H1 (cell line): ENCODE measurements at regions not wholly inside any gene's neighbourhood (a gene's known extent, or its start where the extent isn't known, plus 50 kb on each side); places are given as distances from the start of the nearest gene placed in this dataset.
A peak's percentile ranks its signal among the peaks of the same experiment; 100 is the strongest.

Experiments
- CTCF ChIA-PET: fragments of 300-600 bp; sonication (Branson Sonifier 250); formaldehyde crosslinking; loops from one replicate; lab custom pipeline; 2021; ENCODE audit not compliant: partially characterized antibody; lab: Charles Lee
- POLR2A ChIA-PET: fragments of 300-600 bp; sonication (Branson Sonifier 250); formaldehyde crosslinking; loops from one replicate; lab custom pipeline; 2021; ENCODE audit warnings: inconsistent platforms; ENCODE audit not compliant: partially characterized antibody; lab: Charles Lee
- DNase-seq, 2 experiments: peaks; one replicate each; pipeline versions ENCODE4 v3.0.0 to v3.0.0-alpha.2; 2010 to 2022; ENCODE audit warnings: low spot score in 2 of 2, low read depth in 1 of 2, mixed read lengths in 1 of 2
- FAIRE-seq: peaks from 2 replicates; lab custom pipeline; 2011; peaks lifted over from hg19 to GRCh38; lab: Jason Lieb, UNC
- H2AFZ ChIP-seq: 2 replicates; pipeline ENCODE4 v1.8.1; 2012; ENCODE audit warnings: low read length, inconsistent platforms
- H2AK5ac ChIP-seq: 2 replicates; pipeline ENCODE4 v1.6.1; 2013; ENCODE audit warnings: low read depth, low read length
- H2BK120ac ChIP-seq: replicated peaks from 2 replicates; pipeline ENCODE3; 2013; ENCODE audit warnings: low read depth, low read length, inconsistent platforms
- H2BK12ac ChIP-seq: 2 replicates; pipeline ENCODE4 v1.6.1; 2013; ENCODE audit warnings: low read depth, low read length
- H2BK15ac ChIP-seq: 2 replicates; pipeline ENCODE4 v1.6.1; 2013; ENCODE audit warnings: low read length
- H2BK20ac ChIP-seq: 2 replicates; pipeline ENCODE4 v1.6.1; 2013; ENCODE audit warnings: low read length
- H2BK5ac ChIP-seq: 2 replicates; pipeline ENCODE4 v1.6.1; 2013; ENCODE audit warnings: low read depth, low read length
- H3K14ac ChIP-seq: 2 replicates; pipeline ENCODE4 v1.6.1; 2013; ENCODE audit warnings: inconsistent platforms; ENCODE audit not compliant: insufficient read length
- H3K18ac ChIP-seq: 2 replicates; pipeline ENCODE4 v1.6.1; 2013; ENCODE audit warnings: low read length; ENCODE audit errors: extremely low read depth
- H3K23ac ChIP-seq: 2 replicates; pipeline ENCODE4 v1.6.1; 2013; ENCODE audit warnings: inconsistent platforms; ENCODE audit not compliant: insufficient read length
- H3K23me2 ChIP-seq: 2 replicates; pipeline ENCODE4 v1.6.1; 2013; ENCODE audit warnings: low read depth, low read length
- H3K27ac ChIP-seq: 2 replicates; pipeline ENCODE4 v1.6.1; 2011; ENCODE audit warnings: low read depth, low read length, inconsistent platforms
- H3K27me3 ChIP-seq, 4 experiments: replicated peaks in 1 of 4; 1 replicate in 1 of 4; 2 replicates in 3 of 4; pipeline versions ENCODE4 v1.6.1 to v1.8.1; 2011 to 2013; ENCODE audit warnings: low read length in 3 of 4, mild to moderate bottlenecking in 3 of 4, inconsistent platforms in 2 of 4, mixed read lengths in 2 of 4, moderate library complexity in 1 of 4; ENCODE audit not compliant: control insufficient read depth in 3 of 4, insufficient read depth in 3 of 4; ENCODE audit errors: extremely low read depth in 1 of 4
- H3K36me3 ChIP-seq, 4 experiments: 2 replicates each; pipeline versions ENCODE4 v1.6.1 to v1.8.1; 2011 to 2013; ENCODE audit warnings: mild to moderate bottlenecking in 4 of 4, low read length in 3 of 4, moderate library complexity in 2 of 4, control low read depth in 1 of 4, inconsistent platforms in 1 of 4; ENCODE audit not compliant: insufficient read depth in 4 of 4, control insufficient read depth in 2 of 4
- H3K4ac ChIP-seq: replicated peaks from 2 replicates; pipeline ENCODE3; 2013; ENCODE audit warnings: low read length, low read depth, mixed read lengths, inconsistent platforms; ENCODE audit not compliant: insufficient read length
- H3K4me1 ChIP-seq, 4 experiments: replicated peaks in 1 of 4; 1 replicate in 1 of 4; 2 replicates in 3 of 4; pipeline versions ENCODE4 v1.6.1 to v1.8.1; 2011 to 2013; ENCODE audit warnings: low read length in 3 of 4, inconsistent platforms in 2 of 4, mixed read lengths in 1 of 4; ENCODE audit not compliant: insufficient read depth in 4 of 4, control insufficient read depth in 3 of 4
- H3K4me2 ChIP-seq, 2 experiments: 2 replicates each; pipeline versions ENCODE4 v1.6.1 to v1.8.1; 2011 to 2013; ENCODE audit warnings: low read depth in 2 of 2, low read length in 2 of 2, control low read depth in 1 of 2, inconsistent platforms in 1 of 2, mild to moderate bottlenecking in 1 of 2; ENCODE audit not compliant: insufficient read depth in 1 of 2
- H3K4me3 ChIP-seq, 4 experiments: fragments of 200-600, 300-600 bp in 1 of 4; sonication (generic), shearing (Covaris generic), sonication (Bioruptor Twin) in 1 of 4; 2 replicates each; pipeline versions ENCODE4 v1.5.1 to v1.8.1; 2011 to 2016; ENCODE audit warnings: low read length in 4 of 4, low read depth in 3 of 4, control low read depth in 2 of 4, inconsistent platforms in 2 of 4, mild to moderate bottlenecking in 2 of 4, mixed read lengths in 1 of 4, moderate library complexity in 1 of 4; ENCODE audit not compliant: insufficient read depth in 2 of 4; ENCODE audit errors: extremely low read depth in 1 of 4
- H3K56ac ChIP-seq: replicated peaks from 2 replicates; pipeline ENCODE3; 2013; ENCODE audit warnings: low read depth, mild to moderate bottlenecking, mixed read lengths, low read length, inconsistent platforms; ENCODE audit not compliant: insufficient read length
- H3K79me1 ChIP-seq: 2 replicates; pipeline ENCODE4 v1.6.1; 2013; ENCODE audit warnings: low read depth, low read length, control low read depth
- H3K79me2 ChIP-seq, 2 experiments: 2 replicates each; pipeline versions ENCODE4 v1.6.1 to v1.8.1; 2012 to 2013; ENCODE audit warnings: low read length in 2 of 2, mild to moderate bottlenecking in 2 of 2, inconsistent platforms in 1 of 2; ENCODE audit not compliant: insufficient read depth in 2 of 2, control insufficient read depth in 1 of 2
- H3K9ac ChIP-seq, 4 experiments: replicated peaks in 1 of 4; 1 replicate in 1 of 4; 2 replicates in 3 of 4; pipeline versions ENCODE4 v1.6.1 to v1.8.1; 2011 to 2013; ENCODE audit warnings: low read depth in 3 of 4, low read length in 3 of 4, control low read depth in 2 of 4, mild to moderate bottlenecking in 2 of 4, moderate library complexity in 2 of 4, inconsistent platforms in 1 of 4; ENCODE audit errors: extremely low read depth in 1 of 4
- H3K9me3 ChIP-seq, 2 experiments: 2 replicates each; pipeline versions ENCODE4 v1.6.1 to v1.8.1; 2012 to 2013; ENCODE audit warnings: mild to moderate bottlenecking in 2 of 2, moderate library complexity in 2 of 2, control low read depth in 1 of 2, inconsistent platforms in 1 of 2, low read depth in 1 of 2, low read length in 1 of 2, mixed read lengths in 1 of 2; ENCODE audit not compliant: insufficient read depth in 2 of 2
- H4K20me1 ChIP-seq, 2 experiments: replicated peaks in 1 of 2; 2 replicates each; pipeline versions ENCODE3 to v1.8.1; 2011 to 2013; ENCODE audit warnings: inconsistent platforms in 2 of 2, low read length in 2 of 2, mild to moderate bottlenecking in 1 of 2; ENCODE audit not compliant: insufficient read depth in 2 of 2, control insufficient read depth in 1 of 2
- H4K5ac ChIP-seq: 2 replicates; pipeline ENCODE4 v1.6.1; 2013; ENCODE audit warnings: low read length, low read depth, mixed read lengths, inconsistent platforms; ENCODE audit not compliant: insufficient read length
- H4K8ac ChIP-seq: 2 replicates; pipeline ENCODE4 v1.8.0; 2013; ENCODE audit warnings: mild to moderate bottlenecking, moderate library complexity, low read length, inconsistent platforms; ENCODE audit not compliant: insufficient read depth; ENCODE audit errors: extremely low read depth
- H4K91ac ChIP-seq: replicated peaks from 2 replicates; pipeline ENCODE3; 2013; ENCODE audit warnings: low read length, mixed read lengths, inconsistent platforms; ENCODE audit not compliant: insufficient read length
- ZNF274 ChIP-seq: IDR thresholded peaks from 2 replicates; pipeline ENCODE4 v1.7.0; 2012; ENCODE audit warnings: low read length, borderline replicate concordance; ENCODE audit errors: extremely low read depth
- WGBS, 2 experiments: shearing (Covaris generic) in 1 of 2; methylation state at CpG; one replicate each; pipeline versions ENCODE4 v1.1.6 to v1.1.7; 2013 to 2015; ENCODE audit warnings: low lambda C conversion rate in 2 of 2, mixed read lengths in 2 of 2, inconsistent platforms in 1 of 2, low coverage in 1 of 2, missing lambda C conversion rate in 1 of 2; ENCODE audit not compliant: insufficient replicate concordance in 2 of 2, insufficient coverage in 1 of 2, insufficient read length in 1 of 2; ENCODE audit errors: extremely low coverage in 1 of 2, missing lambda C conversion rate in 1 of 2; 5-methylcytosine and 5-hydroxymethylcytosine counted together
- TF ChIP-seq, protein P1 (sequence below): IDR thresholded peaks from 2 replicates; pipeline ENCODE4 v1.6.1; 2012; ENCODE audit warnings: inconsistent platforms

DNA sequence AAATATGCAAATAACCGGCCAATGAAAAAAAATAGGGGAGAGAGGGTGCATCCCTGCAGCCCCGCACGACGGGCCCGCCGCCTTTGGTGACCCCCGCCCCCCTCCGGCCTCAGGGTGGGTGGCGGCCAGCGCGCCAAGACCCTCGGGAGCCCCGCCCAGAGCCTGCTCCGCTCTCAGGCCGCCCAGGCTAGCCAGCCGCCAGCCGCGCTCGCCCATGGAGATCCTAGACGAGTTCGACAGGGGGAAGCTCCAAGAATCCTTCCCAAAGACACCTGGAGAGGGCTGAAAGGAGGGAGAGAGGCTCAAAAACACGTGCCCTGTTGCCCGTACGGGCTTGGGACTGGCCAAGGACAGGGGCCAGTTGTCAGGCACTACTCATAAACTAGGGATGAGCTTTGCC is 434.0 kb downstream of the NR2F2 start:
- Histone ChIP-seq H2AFZ (no peak overlapping the region), H3K4me2 (no peak overlapping the region), H3K4me1 (0 out of 7 replicates have a peak, but pooled peaks cover 0 to 2% (median 0%) of the 10 kb centered on the region in 4 experiments), H3K4me3 (no peak overlapping the region), H3K79me2 (no peaks in the 10 kb centered on the region), H3K9ac (no peak overlapping the region), H3K18ac (no peak overlapping the region), H3K79me1 (no peaks in the 10 kb centered on the region), H2BK15ac (no peak overlapping the region), H3K23me2 (no peaks in the 10 kb centered on the region), H3K27me3 (no peaks in the 10 kb centered on the region), H3K36me3 (no peaks in the 10 kb centered on the region), H3K56ac (no peak overlapping the region), H4K20me1 (no peaks in the 10 kb centered on the region), H4K8ac (peak overlapping the region; percentile 90), H2BK120ac (no peak overlapping the region), H3K23ac (no peak overlapping the region), H2AK5ac (no peak overlapping the region), H2BK12ac (no peak overlapping the region; the same call in 1 of the 2 replicates), H3K4ac (no peak overlapping the region), H2BK5ac (no peak overlapping the region), H3K14ac (no peak overlapping the region), H3K9me3 (no peaks in the 10 kb centered on the region), H4K5ac (no peak overlapping the region), H3K27ac (no peak overlapping the region), H4K91ac (no peak overlapping the region), H2BK20ac (no peak overlapping the region)
- TF ChIP-seq, protein P1, sequence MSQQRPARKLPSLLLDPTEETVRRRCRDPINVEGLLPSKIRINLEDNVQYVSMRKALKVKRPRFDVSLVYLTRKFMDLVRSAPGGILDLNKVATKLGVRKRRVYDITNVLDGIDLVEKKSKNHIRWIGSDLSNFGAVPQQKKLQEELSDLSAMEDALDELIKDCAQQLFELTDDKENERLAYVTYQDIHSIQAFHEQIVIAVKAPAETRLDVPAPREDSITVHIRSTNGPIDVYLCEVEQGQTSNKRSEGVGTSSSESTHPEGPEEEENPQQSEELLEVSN: no peak
- no peak for TF ChIP-seq ZNF274
- no peak for FAIRE-seq
- POLR2A ChIA-PET: no interaction called here
- no peak for DNase-seq
- CTCF ChIA-PET: interaction anchor here (0.5 kb wide), 1 partner anchor 1202 kb away, joined by 3 read pairs; no protein-coding TSS in a partner anchor
- WGBS, 2 experiments: 93% methylated on average over 20 of the region's 24 CpGs; no CpG with 5 or more reads in 1 of the 2 experiments
